ENCODE measurements at regions not wholly inside any gene's neighbourhood (a gene's known extent, or its start where the extent isn't known, plus 50 kb on each side); places are given as distances from the start of the nearest gene placed in this dataset.

DNA sequence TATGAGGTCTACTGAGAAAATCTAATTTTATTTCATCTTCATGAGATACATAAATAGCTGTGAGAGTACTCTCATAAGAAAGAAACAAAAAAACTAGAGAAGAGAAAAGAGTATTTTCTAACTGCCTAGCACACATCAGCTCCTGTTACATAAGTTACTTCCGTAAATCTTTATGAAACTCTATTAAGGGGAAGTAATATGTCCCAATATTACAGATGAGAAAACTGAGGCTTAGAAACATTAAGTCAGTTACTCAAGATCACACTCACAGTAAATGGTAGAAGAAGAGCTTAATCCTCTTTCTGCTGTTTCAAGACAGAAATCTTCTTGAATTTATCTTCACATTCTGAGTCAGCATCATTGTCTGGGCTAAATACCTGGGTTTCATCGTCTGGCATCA, 164.1 kb downstream of the DTHD1 start:
- Histone ChIP-seq H3K27me3 (ENCODE audit: insufficient read depth, low read depth) (no peaks in the 10 kb centered on the region), H3K36me3 (ENCODE audit: low read depth) (no peaks in the 10 kb centered on the region), H3K4me2 (no peak overlapping the region), H3K27ac (no peak overlapping the region), H3K9me3 (ENCODE audit: insufficient read depth, low read depth) (no peaks in the 10 kb centered on the region), H3K79me2 (ENCODE audit: low read depth) (no peaks in the 10 kb centered on the region), H3K4me3 (no peak overlapping the region), H2AFZ (no peak overlapping the region), H4K20me1 (ENCODE audit: insufficient read depth) (no peaks in the 10 kb centered on the region), H3F3A (ENCODE audit: insufficient read depth, low read depth) (no peaks in the 10 kb centered on the region), H3K9me2 (ENCODE audit: insufficient read depth) (no peaks in the 10 kb centered on the region), H3K4me1 (replicated peaks; ENCODE audit: insufficient read depth) (no peaks in the 10 kb centered on the region)
- POLR2A ChIA-PET (ENCODE audit: unreplicated experiment): no interaction called here
- CTCF ChIA-PET: no interaction called here
- DNase-seq: no peak
- intact Hi-C loops (cut with micrococcal nuclease; ENCODE audit: unreplicated experiment): no loop called here
- TF ChIP-seq, protein P1, sequence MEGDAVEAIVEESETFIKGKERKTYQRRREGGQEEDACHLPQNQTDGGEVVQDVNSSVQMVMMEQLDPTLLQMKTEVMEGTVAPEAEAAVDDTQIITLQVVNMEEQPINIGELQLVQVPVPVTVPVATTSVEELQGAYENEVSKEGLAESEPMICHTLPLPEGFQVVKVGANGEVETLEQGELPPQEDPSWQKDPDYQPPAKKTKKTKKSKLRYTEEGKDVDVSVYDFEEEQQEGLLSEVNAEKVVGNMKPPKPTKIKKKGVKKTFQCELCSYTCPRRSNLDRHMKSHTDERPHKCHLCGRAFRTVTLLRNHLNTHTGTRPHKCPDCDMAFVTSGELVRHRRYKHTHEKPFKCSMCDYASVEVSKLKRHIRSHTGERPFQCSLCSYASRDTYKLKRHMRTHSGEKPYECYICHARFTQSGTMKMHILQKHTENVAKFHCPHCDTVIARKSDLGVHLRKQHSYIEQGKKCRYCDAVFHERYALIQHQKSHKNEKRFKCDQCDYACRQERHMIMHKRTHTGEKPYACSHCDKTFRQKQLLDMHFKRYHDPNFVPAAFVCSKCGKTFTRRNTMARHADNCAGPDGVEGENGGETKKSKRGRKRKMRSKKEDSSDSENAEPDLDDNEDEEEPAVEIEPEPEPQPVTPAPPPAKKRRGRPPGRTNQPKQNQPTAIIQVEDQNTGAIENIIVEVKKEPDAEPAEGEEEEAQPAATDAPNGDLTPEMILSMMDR (conservative IDR thresholded peaks at IDR 0.05): no peak
- TF ChIP-seq EZH2 (IDR thresholded peaks at IDR 0.05; ENCODE audit: low read depth): no peak
- no TSS peak for BruUV-seq (replicated peaks)

DNA sequence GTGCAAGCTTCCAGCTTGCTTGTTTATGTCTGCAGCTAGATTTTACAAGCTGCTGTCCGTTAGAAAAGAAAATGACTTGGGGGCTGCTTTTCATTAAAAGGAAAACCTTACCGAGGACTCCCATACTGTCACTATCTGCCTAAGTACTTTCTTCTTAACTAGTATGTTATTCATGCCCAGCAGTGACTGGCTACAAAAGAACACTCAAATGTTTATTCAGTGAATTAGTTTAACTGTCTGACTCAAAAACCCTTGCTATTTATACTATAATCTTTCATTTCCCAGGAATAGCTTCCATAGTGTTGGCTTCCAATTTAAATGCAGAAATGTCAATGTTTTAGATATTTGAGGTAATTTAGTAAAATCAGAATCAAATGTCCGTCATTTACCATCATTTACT, 164.9 kb downstream of the DTHD1 start:
- Histone ChIP-seq H3K4me1 (replicated peaks; ENCODE audit: insufficient read depth) (no peaks in the 10 kb centered on the region), H3K9me3 (ENCODE audit: insufficient read depth, low read depth) (no peaks in the 10 kb centered on the region), H2AFZ (no peak overlapping the region), H3K4me2 (no peak overlapping the region), H3K79me2 (ENCODE audit: low read depth) (no peaks in the 10 kb centered on the region), H3K27ac (no peak overlapping the region), H3K9me2 (ENCODE audit: insufficient read depth) (no peaks in the 10 kb centered on the region), H3K4me3 (no peak overlapping the region), H3K27me3 (ENCODE audit: insufficient read depth, low read depth) (no peaks in the 10 kb centered on the region), H4K20me1 (ENCODE audit: insufficient read depth) (no peaks in the 10 kb centered on the region), H3F3A (ENCODE audit: insufficient read depth, low read depth) (no peaks in the 10 kb centered on the region), H3K36me3 (ENCODE audit: low read depth) (no peaks in the 10 kb centered on the region)
- BruUV-seq (replicated peaks): no TSS peak
- CTCF ChIA-PET: no interaction called here
- intact Hi-C loops (cut with micrococcal nuclease; ENCODE audit: unreplicated experiment): no loop called here
- POLR2A ChIA-PET (ENCODE audit: unreplicated experiment): no interaction called here
- TF ChIP-seq, protein P1 (conservative IDR thresholded peaks at IDR 0.05): no peak
- no peak for DNase-seq

DNA sequence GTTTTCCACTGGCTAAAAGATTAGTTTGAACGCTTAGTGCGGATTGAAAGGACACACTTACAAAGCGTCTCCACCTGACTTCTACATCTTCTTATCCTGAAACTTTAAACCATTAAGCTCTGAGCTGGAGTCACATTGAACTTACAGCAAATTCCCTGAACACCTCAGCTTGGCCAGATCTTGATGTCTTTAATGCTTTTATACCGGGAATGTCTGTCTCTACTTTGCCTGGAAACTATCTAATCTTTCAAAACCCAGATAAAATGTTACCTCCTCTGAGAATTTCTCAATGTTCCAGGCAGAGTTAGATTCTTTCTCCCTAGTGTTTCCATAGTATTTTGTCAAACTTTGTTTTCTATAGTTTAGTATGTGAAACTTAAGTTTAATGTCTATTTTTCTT, 179.9 kb downstream of the DTHD1 start:
- H3K27me3 ChIP-seq (ENCODE audit: insufficient read depth, low read depth): no peaks in the 10 kb centered on the region
- H2AFZ ChIP-seq: no peak overlapping the region
- no peaks in the 10 kb centered on the region for H3F3A ChIP-seq (ENCODE audit: insufficient read depth, low read depth)
- no peaks in the 10 kb centered on the region for H4K20me1 ChIP-seq (ENCODE audit: insufficient read depth)
- H3K9me2 ChIP-seq (ENCODE audit: insufficient read depth): no peaks in the 10 kb centered on the region
- intact Hi-C loops (cut with micrococcal nuclease; ENCODE audit: unreplicated experiment): no loop called here
- POLR2A ChIA-PET (ENCODE audit: unreplicated experiment): no interaction called here
- H3K4me2 ChIP-seq: no peak overlapping the region
- H3K79me2 ChIP-seq (ENCODE audit: low read depth): no peaks in the 10 kb centered on the region
- no peak overlapping the region for H3K27ac ChIP-seq
- CTCF ChIA-PET: no interaction called here
- TF ChIP-seq EZH2 (IDR thresholded peaks at IDR 0.05; ENCODE audit: low read depth): no peak
- TF ChIP-seq, protein P1 (conservative IDR thresholded peaks at IDR 0.05): no peak
- no peak overlapping the region for H3K4me3 ChIP-seq
- no peak for DNase-seq
- H3K9me3 ChIP-seq (ENCODE audit: insufficient read depth, low read depth): no peaks in the 10 kb centered on the region
- no peaks in the 10 kb centered on the region for H3K36me3 ChIP-seq (ENCODE audit: low read depth)
- no peaks in the 10 kb centered on the region for H3K4me1 ChIP-seq (replicated peaks; ENCODE audit: insufficient read depth)
- no TSS peak for BruUV-seq (replicated peaks)

All from PC-9 (cell line).